Adipocyte (in vitro differentiated cells): ENCODE measurements at regions not wholly inside any gene's neighbourhood (a gene's known extent, or its start where the extent isn't known, plus 50 kb on each side); places are given as distances from the start of the nearest gene placed in this dataset.

Source experiments
- DNase-seq: peaks from one replicate; pipeline ENCODE4 v3.0.0-alpha.2; 2015; ENCODE audit warnings: low read depth
- H3K27me3 ChIP-seq: replicated peaks from 2 replicates; pipeline ENCODE4 v1.7.0; 2013; ENCODE audit warnings: mild to moderate bottlenecking, low read length, moderate library complexity; ENCODE audit not compliant: control insufficient read depth, insufficient read depth
- H3K36me3 ChIP-seq: 2 replicates; pipeline ENCODE4 v1.7.0; 2013; ENCODE audit warnings: low read length, mild to moderate bottlenecking, moderate library complexity; ENCODE audit not compliant: control insufficient read depth, insufficient read depth, severe bottlenecking
- H3K4me1 ChIP-seq: 2 replicates; pipeline ENCODE4 v1.7.0; 2013; ENCODE audit warnings: mild to moderate bottlenecking, low read length, moderate library complexity; ENCODE audit not compliant: control insufficient read depth, insufficient read depth
- H3K4me3 ChIP-seq: 2 replicates; pipeline ENCODE4 v1.7.0; 2013; ENCODE audit warnings: mild to moderate bottlenecking, low read length, moderate library complexity
- H3K9ac ChIP-seq: 2 replicates; pipeline ENCODE4 v1.7.0; 2013; ENCODE audit warnings: mild to moderate bottlenecking, low read length, moderate library complexity
- H3K9me3 ChIP-seq: 2 replicates; pipeline ENCODE4 v1.7.0; 2013; ENCODE audit warnings: mild to moderate bottlenecking, low read length, moderate library complexity; ENCODE audit not compliant: control insufficient read depth

DNA sequence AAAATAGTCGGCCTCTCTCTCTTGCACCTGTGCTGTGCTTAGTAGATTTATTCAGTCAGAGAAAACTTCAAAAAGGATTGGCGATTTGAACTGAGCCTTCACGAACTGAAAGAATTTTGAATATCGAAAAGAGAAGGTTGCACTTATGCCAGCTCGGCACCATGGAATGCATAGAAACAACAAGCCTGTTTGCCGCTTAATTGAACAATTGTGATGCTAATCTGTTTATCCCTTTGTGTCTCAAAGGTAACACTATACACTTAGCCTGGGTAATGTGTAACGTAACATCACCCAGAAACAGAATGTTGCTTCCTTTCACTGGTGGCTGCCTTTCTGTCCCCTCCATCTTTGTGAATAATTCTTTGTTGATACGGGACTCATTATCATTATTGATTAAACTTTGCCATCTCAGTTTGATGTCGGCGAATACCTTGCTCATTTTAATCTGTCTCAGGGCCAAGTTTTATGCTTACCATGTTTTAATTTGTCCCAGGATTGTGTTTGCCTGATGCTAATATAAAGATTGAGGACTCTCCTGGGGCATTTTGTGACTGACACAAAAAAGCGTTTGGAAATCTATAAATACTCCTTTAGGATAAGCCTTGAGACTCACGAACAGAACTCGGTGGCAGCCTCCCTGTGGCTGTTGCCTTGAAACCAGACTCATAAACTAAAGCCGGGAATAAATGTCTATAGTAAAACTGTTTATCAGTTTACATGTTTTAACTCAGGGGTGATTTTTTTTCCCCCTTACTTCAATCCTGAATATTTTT, 400.5 kb downstream of the RAPGEF2 start:
- Histone ChIP-seq H3K36me3 (no peaks in the 10 kb centered on the region), H3K9ac (no peak overlapping the region), H3K4me3 (no peak overlapping the region), H3K4me1 (peaks cover 12% of the 10 kb centered on the region), H3K27me3 (no peaks in the 10 kb centered on the region), H3K9me3 (no peaks in the 10 kb centered on the region)
- DNase-seq: no peak

DNA sequence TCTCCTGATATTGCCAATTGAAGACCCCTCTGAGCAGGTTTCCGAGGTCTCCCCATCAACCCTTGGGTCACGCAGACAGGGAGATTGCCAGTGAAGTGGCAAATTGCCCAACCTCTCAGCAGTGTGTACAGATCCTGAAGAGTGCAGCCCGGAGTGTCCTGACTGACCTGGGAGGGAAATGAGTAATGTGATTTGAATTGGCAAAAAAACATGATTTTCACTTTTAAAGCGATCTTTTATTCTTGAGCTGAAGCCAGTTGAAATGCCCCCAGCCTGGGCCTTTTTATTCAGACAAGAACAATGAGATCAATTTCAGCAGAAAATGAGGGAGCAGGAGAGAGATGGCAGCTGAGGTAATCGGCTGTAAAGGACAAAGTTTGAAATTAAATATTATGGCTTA, 401.8 kb downstream of the RAPGEF2 start:
- peak overlapping the region; percentile 26 for H3K9ac ChIP-seq
- H3K27me3 ChIP-seq: no peaks in the 10 kb centered on the region
- peak; percentile 15 for DNase-seq
- H3K4me3 ChIP-seq: peak overlapping the region; percentile 57
- H3K36me3 ChIP-seq: no peaks in the 10 kb centered on the region
- no peaks in the 10 kb centered on the region for H3K9me3 ChIP-seq
- peaks cover 10% of the 10 kb centered on the region for H3K4me1 ChIP-seq

DNA sequence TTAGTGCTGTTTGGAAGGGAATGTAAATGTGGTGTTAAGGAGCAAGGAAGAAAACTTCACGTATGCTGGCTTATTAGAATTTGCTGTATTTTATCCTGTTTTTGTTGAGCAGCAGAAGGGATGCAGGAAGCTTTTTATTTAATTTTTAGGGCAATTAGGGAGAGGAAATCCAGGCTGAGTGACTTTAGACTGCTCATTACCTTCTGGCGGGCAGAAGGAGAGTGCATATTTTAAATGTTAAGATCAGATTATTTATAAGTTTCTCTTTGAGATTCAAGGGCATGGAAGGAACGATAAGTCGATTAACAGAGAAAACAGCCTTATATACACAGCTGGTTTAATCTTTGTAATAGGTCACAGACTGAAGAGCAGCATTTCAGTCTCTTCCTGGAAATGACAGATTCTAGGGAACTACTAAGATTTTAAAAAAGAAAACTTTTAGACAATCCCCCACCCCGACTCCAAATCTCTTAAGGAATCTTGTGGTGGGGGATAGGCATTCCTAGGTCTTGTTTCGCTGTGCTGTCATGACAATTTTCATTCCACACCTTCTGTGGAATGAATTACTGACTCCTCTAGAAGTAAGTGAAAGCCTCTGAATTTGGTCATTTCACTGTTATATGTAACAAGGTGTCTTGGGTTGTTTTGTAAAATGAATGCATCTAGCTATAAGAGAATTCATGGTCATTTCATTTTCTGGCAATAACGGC, 402.5 kb downstream of the RAPGEF2 start:
- H3K4me1 ChIP-seq: peaks cover 10% of the 10 kb centered on the region
- H3K27me3 ChIP-seq: no peaks in the 10 kb centered on the region
- H3K9me3 ChIP-seq: no peaks in the 10 kb centered on the region
- no peak for DNase-seq
- H3K9ac ChIP-seq: peak overlapping the region; percentile 26
- peak overlapping the region; percentile 57 for H3K4me3 ChIP-seq
- H3K36me3 ChIP-seq: no peaks in the 10 kb centered on the region

GRCh38 chr4:159506801-159507517, 404.1 kb downstream of the RAPGEF2 start:
- Histone ChIP-seq H3K9me3 (no peaks in the 10 kb centered on the region), H3K4me1 (peaks cover 10% of the 10 kb centered on the region), H3K9ac (no peak overlapping the region), H3K36me3 (no peaks in the 10 kb centered on the region), H3K4me3 (no peak overlapping the region), H3K27me3 (no peaks in the 10 kb centered on the region)
- DNase-seq: no peak

DNA sequence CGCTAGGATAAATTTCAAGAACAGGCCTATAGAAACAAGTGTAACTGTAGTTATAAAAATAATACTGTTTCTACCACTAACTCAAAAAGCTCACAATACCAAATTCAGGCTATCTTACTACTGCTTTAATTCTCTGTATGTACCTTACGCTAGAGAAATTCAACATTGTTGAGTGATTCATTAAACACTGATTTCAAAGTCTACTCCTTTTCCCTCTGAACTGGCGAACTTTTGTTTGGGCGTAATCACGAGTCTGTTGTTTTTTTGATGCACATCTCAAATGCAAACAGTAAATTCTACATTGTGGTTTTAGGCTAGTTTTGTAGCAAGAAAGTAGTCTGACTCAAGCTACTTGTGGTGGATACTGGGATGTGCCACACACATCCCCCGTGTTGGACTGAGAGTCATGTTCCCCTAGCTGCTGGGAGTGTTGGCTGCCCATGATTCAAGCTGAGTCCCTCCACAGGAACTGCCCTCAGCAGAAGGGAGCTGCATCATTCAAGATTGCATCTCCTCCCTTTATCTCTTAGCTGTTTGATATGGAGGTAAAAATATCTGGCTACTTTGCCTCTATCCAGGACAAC, 406.1 kb downstream of the RAPGEF2 start:
- DNase-seq: peak; percentile 21
- no peak overlapping the region for H3K4me3 ChIP-seq
- H3K9me3 ChIP-seq: no peaks in the 10 kb centered on the region
- H3K27me3 ChIP-seq: no peaks in the 10 kb centered on the region
- no peaks in the 10 kb centered on the region for H3K36me3 ChIP-seq
- H3K9ac ChIP-seq: no peak overlapping the region
- peaks cover 10% of the 10 kb centered on the region for H3K4me1 ChIP-seq

GRCh38 chr4:159512348-159512747, 409.5 kb downstream of the RAPGEF2 start:
- Histone ChIP-seq H3K36me3 (no peaks in the 10 kb centered on the region), H3K27me3 (no peaks in the 10 kb centered on the region), H3K9me3 (no peaks in the 10 kb centered on the region), H3K4me3 (no peak overlapping the region), H3K4me1 (peaks cover 11% of the 10 kb centered on the region), H3K9ac (no peak overlapping the region)
- no peak for DNase-seq

GRCh38 chr4:159515314-159516025, 412.6 kb downstream of the RAPGEF2 start:
- no peaks in the 10 kb centered on the region for H3K27me3 ChIP-seq
- DNase-seq: no peak
- no peak overlapping the region for H3K9ac ChIP-seq
- no peaks in the 10 kb centered on the region for H3K36me3 ChIP-seq
- no peak overlapping the region for H3K4me3 ChIP-seq
- no peaks in the 10 kb centered on the region for H3K9me3 ChIP-seq
- peaks cover 11% of the 10 kb centered on the region for H3K4me1 ChIP-seq

DNA sequence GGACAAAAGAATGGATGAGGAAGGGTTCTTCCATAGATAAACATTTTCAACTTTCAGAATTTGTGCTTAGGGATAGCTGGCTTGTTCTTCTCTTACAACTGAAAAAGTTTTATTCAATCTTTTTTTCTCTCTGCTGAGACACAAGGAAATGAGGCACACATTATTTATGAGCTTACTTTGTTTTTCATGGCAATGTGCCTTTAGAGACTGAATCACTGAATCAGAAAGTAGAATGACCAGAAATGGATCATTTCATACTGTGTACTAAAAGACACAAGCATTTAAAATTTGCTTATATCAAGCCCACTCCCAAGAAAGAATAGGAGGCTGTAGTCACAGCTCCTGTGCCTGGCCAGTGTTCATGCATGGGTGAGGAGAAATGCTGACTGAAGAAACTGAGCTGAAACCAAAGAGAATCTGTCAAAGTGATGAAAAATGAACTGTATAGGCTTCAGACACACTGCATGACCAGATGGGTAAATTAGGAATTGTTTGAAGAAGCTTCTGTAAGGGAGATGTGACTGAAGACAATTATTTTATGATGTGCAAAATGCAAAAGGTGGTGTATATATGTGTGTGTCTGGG, 413.8 kb downstream of the RAPGEF2 start:
- Histone ChIP-seq H3K27me3 (no peaks in the 10 kb centered on the region), H3K4me1 (peaks cover 11% of the 10 kb centered on the region), H3K4me3 (no peak overlapping the region), H3K9me3 (no peaks in the 10 kb centered on the region), H3K36me3 (no peaks in the 10 kb centered on the region), H3K9ac (no peak overlapping the region)
- peak; percentile 50 for DNase-seq

- Histone ChIP-seq H3K9ac (no peak overlapping the region), H3K36me3 (no peaks in the 10 kb centered on the region), H3K27me3 (no peaks in the 10 kb centered on the region), H3K4me3 (no peak overlapping the region), H3K9me3 (no peaks in the 10 kb centered on the region), H3K4me1 (peaks cover 11% of the 10 kb centered on the region)
- DNase-seq: no peak
These were observed 417.2 kb downstream of the RAPGEF2 start for GRCh38 chr4:159520074-159520473.

- H3K36me3 ChIP-seq: no peaks in the 10 kb centered on the region
- H3K9me3 ChIP-seq: no peaks in the 10 kb centered on the region
- no peak overlapping the region for H3K4me3 ChIP-seq
- DNase-seq: no peak
- H3K9ac ChIP-seq: no peak overlapping the region
- no peaks in the 10 kb centered on the region for H3K4me1 ChIP-seq
- H3K27me3 ChIP-seq: no peaks in the 10 kb centered on the region
These were observed 423.3 kb downstream of the RAPGEF2 start for GRCh38 chr4:159526172-159526571.
